ENCODE measurements at regions not wholly inside any gene's neighbourhood (a gene's known extent, or its start where the extent isn't known, plus 50 kb on each side); places are given as distances from the start of the nearest gene placed in this dataset.

- TF ChIP-seq POLR2AphosphoS5 (IDR thresholded peaks at IDR 0.05; ENCODE audit: low read depth) (no peak), ZNF114 (CRISPR knock-in tag; IDR thresholded peaks at IDR 0.05) (no peak), STAT1 (IDR thresholded peaks at IDR 0.05; ENCODE audit: unreplicated experiment) (no peak), CREB1 (CRISPR knock-in tag; IDR thresholded peaks at IDR 0.05; ENCODE audit: low read depth) (no peak)
Observed at GRCh38 chr7:41339913-41340676, 362.8 kb downstream of the INHBA start (continued).

- Histone ChIP-seq H2AFZ (no peak overlapping the region), H3K36me3 (ENCODE audit: insufficient read depth) (no peaks in the 10 kb centered on the region), H3K4me2 (no peak overlapping the region), H3F3A (replicated peaks; ENCODE audit: low read depth) (no peaks in the 10 kb centered on the region), H3K4me3 (no peak overlapping the region), H3K79me2 (replicated peaks; ENCODE audit: insufficient read depth) (no peaks in the 10 kb centered on the region), H3K27me3 (ENCODE audit: insufficient read depth) (no peaks in the 10 kb centered on the region), H3K4me1 (ENCODE audit: insufficient read depth) (no peaks in the 10 kb centered on the region), H4K20me1 (replicated peaks; ENCODE audit: insufficient read depth) (no peaks in the 10 kb centered on the region), H3K9me2 (ENCODE audit: insufficient read depth) (peaks cover 12% of the 10 kb centered on the region; the same call in 1 of the 2 replicates), H3K27ac (ENCODE audit: low read depth) (no peak overlapping the region)
- H3K27ac Mint-ChIP-seq: no peak overlapping the region
- no peaks in the 10 kb centered on the region; the same call in 2 of the 3 replicates for H3K9me3 Mint-ChIP-seq
- H3K4me1 Mint-ChIP-seq: no peaks in the 10 kb centered on the region
- ATAC-seq: no peak
- no peak for DNase-seq (ENCODE audit: low spot score)
- H3K4me3 Mint-ChIP-seq: no peak overlapping the region
- H3K36me3 Mint-ChIP-seq (ENCODE audit: low read depth): no peaks in the 10 kb centered on the region
- no peak for TF ChIP-seq NANOG (IDR thresholded peaks at IDR 0.05; ENCODE audit: borderline replicate concordance)
- no peaks in the 10 kb centered on the region for H3K27me3 Mint-ChIP-seq (ENCODE audit: insufficient read depth, low read depth, poor library complexity)
Observed at GRCh38 chr7:41336981-41337380, 365.9 kb downstream of the INHBA start.

- Histone ChIP-seq H3K36me3 (ENCODE audit: insufficient read depth) (no peaks in the 10 kb centered on the region), H3K27ac (ENCODE audit: low read depth) (no peak overlapping the region), H3K27me3 (ENCODE audit: insufficient read depth) (no peaks in the 10 kb centered on the region), H3K79me2 (replicated peaks; ENCODE audit: insufficient read depth) (no peaks in the 10 kb centered on the region), H3K9me2 (ENCODE audit: insufficient read depth) (peaks cover 12% of the 10 kb centered on the region; the same call in 1 of the 2 replicates), H2AFZ (no peak overlapping the region), H4K20me1 (replicated peaks; ENCODE audit: insufficient read depth) (no peaks in the 10 kb centered on the region), H3K4me1 (ENCODE audit: insufficient read depth) (no peaks in the 10 kb centered on the region), H3K4me2 (no peak overlapping the region), H3F3A (replicated peaks; ENCODE audit: low read depth) (no peaks in the 10 kb centered on the region), H3K4me3 (no peak overlapping the region)
- Mint-ChIP-seq H3K27ac (no peak overlapping the region), H3K9me3 (no peaks in the 10 kb centered on the region; the same call in 2 of the 3 replicates), H3K36me3 (ENCODE audit: low read depth) (no peaks in the 10 kb centered on the region), H3K27me3 (ENCODE audit: insufficient read depth, low read depth, poor library complexity) (no peaks in the 10 kb centered on the region), H3K4me3 (no peak overlapping the region), H3K4me1 (no peaks in the 10 kb centered on the region)
- ATAC-seq: no peak
- DNase-seq (ENCODE audit: low spot score): no peak
- no peak for TF ChIP-seq EZH2phosphoT487 (IDR thresholded peaks at IDR 0.05; ENCODE audit: unreplicated experiment)
- no peak for TF ChIP-seq ZNF462 (CRISPR knock-in tag; IDR thresholded peaks at IDR 0.05)
- TF ChIP-seq CTCF (conservative IDR thresholded peaks at IDR 0.05; ENCODE audit: low read depth in 2 of 2): no peak
- no peak for TF ChIP-seq JUNB (IDR thresholded peaks at IDR 0.05; ENCODE audit: unreplicated experiment)
- no peak for TF ChIP-seq NANOG (IDR thresholded peaks at IDR 0.05; ENCODE audit: borderline replicate concordance)
Observed at GRCh38 chr7:41336455-41336952, 366.4 kb downstream of the INHBA start.

Data from GM23338 (cell line).